ENCODE measurements at regions not wholly inside any gene's neighbourhood (a gene's known extent, or its start where the extent isn't known, plus 50 kb on each side); places are given as distances from the start of the nearest gene placed in this dataset.

DNA sequence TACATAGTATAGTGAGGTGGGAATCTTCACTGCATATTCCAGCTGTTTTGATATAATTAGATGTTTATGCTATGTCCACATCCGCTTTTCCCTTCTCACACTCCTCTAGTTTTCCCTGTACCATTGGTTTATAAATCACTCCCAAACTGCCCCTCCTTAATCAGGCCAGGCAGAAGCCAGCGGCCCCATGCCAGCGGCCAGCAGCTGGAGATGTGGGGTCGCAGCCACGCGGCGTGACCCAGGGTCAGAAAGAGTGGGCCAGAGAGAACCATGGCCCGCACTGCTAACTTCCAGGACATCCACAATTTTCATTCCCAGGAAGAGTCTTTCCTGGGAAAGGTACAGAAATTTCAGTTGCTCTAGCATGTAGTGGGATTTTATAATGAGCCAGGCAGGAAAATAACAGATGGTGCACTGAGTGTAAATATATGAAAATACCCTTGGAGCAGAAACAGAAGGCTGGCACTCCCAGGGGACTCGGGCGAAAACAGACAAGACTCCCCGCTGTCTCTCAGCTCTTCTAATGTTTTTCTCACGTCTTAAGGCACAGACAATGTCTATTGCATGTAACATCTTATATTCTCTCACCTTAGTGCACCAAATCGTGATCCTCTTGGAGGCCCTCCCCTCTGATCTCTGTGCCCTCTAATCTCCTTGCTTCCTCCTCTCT is 145.9 kb upstream of the ZFP42 start:
- no peak for FAIRE-seq
- no peaks in the 10 kb centered on the region for H4K20me1 ChIP-seq (ENCODE audit: insufficient read depth, low read length)
- DNase-seq (ENCODE audit: low spot score), result no peak
- POLR2A ChIA-PET, result no interaction called here
- H3K9me3 ChIP-seq (ENCODE audit: low read length), result no peaks in the 10 kb centered on the region
- TF ChIP-seq SRSF9 (IDR thresholded peaks at IDR 0.05; ENCODE audit: borderline replicate concordance, insufficient read depth, low read depth, low read length, poor library complexity, severe bottlenecking) (no peak), ZNF281 (CRISPR knock-in tag; IDR thresholded peaks at IDR 0.05; ENCODE audit: borderline replicate concordance) (no peak), ZNF766 (CRISPR knock-in tag; IDR thresholded peaks at IDR 0.05; ENCODE audit: borderline replicate concordance) (no peak), TFAP4 (IDR thresholded peaks at IDR 0.05; ENCODE audit: borderline replicate concordance, low read depth) (no peak), YEATS2 (CRISPR knock-in tag; IDR thresholded peaks at IDR 0.05; ENCODE audit: borderline replicate concordance) (no peak), ZNF430 (CRISPR knock-in tag; IDR thresholded peaks at IDR 0.05) (no peak), TCF12 (IDR thresholded peaks at IDR 0.05) (no peak), TCF12 (CRISPR knock-in tag; IDR thresholded peaks at IDR 0.05) (no peak), EP300 (IDR thresholded peaks at IDR 0.05; ENCODE audit: low read depth in 2 of 2, low read length in 2 of 2) (no peak), EP300 (CRISPR knock-in tag; IDR thresholded peaks at IDR 0.05; ENCODE audit: borderline replicate concordance) (no peak), KAT8 (CRISPR knock-in tag; IDR thresholded peaks at IDR 0.05) (no peak), ZNF124 (CRISPR knock-in tag; IDR thresholded peaks at IDR 0.05) (no peak), MXD1 (CRISPR knock-in tag; IDR thresholded peaks at IDR 0.05) (no peak), ZNF484 (CRISPR knock-in tag; IDR thresholded peaks at IDR 0.05; ENCODE audit: borderline replicate concordance, low read depth) (no peak), KDM3A (CRISPR knock-in tag; IDR thresholded peaks at IDR 0.05; ENCODE audit: low read depth) (no peak)
- TF ChIP-seq, protein P1, sequence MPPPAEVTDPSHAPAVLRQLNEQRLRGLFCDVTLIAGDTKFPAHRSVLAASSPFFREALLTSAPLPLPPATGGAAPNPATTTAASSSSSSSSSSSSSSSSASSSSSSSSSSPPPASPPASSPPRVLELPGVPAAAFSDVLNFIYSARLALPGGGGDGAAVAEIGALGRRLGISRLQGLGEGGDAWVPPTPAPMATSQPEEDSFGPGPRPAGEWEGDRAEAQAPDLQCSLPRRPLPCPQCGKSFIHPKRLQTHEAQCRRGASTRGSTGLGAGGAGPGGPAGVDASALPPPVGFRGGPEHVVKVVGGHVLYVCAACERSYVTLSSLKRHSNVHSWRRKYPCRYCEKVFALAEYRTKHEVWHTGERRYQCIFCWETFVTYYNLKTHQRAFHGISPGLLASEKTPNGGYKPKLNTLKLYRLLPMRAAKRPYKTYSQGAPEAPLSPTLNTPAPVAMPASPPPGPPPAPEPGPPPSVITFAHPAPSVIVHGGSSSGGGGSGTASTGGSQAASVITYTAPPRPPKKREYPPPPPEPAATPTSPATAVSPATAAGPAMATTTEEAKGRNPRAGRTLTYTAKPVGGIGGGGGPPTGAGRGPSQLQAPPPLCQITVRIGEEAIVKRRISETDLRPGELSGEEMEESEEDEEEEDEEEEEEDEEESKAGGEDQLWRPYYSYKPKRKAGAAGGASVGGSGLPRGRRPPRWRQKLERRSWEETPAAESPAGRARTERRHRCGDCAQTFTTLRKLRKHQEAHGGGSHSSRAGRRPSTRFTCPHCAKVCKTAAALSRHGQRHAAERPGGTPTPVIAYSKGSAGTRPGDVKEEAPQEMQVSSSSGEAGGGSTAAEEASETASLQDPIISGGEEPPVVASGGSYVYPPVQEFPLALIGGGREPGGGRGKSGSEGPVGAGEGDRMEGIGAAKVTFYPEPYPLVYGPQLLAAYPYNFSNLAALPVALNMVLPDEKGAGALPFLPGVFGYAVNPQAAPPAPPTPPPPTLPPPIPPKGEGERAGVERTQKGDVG (CRISPR knock-in tag; IDR thresholded peaks at IDR 0.05; ENCODE audit: borderline replicate concordance), result no peak
- no peaks in the 10 kb centered on the region for H3K4me1 ChIP-seq (ENCODE audit: insufficient read depth, low read length)
- no peak overlapping the region for H3K9ac ChIP-seq (ENCODE audit: insufficient read depth, low read depth, low read length)
- no peak for ATAC-seq
- H3K27me3 ChIP-seq (ENCODE audit: control insufficient read depth in 1 of 2, insufficient read depth in 2 of 2, low read length in 2 of 2), result no peaks in the 10 kb centered on the region
- 21% methylated on average over 13 of the region's 13 CpGs for WGBS (ENCODE audit: low lambda C conversion rate)
- H3K27ac ChIP-seq (ENCODE audit: extremely low read length, insufficient read depth, low read length), result no peak overlapping the region
- CTCF ChIA-PET (ENCODE audit: low intra/inter-chr PET ratio, low total read pairs), result no interaction called here
- BruUV-seq (replicated peaks), result no TSS peak
- intact Hi-C loops (cut with micrococcal nuclease; ENCODE audit: unreplicated experiment) (no loop called here), in situ Hi-C loops (cut with HindIII; ENCODE audit: extremely low pct_ligation_motif_present, low pct_unique_long_range_greater_than_20kb) (no loop called here)
- no peak overlapping the region for H3K4me3 ChIP-seq (replicated peaks in 1 of 3; ENCODE audit: insufficient read depth in 1 of 3, low read depth in 2 of 3, low read length in 3 of 3)
- no peaks in the 10 kb centered on the region for H3K79me2 ChIP-seq (ENCODE audit: insufficient read depth, low read length)
- no peaks in the 10 kb centered on the region for H3K36me3 ChIP-seq (replicated peaks in 1 of 2; ENCODE audit: control insufficient read depth in 1 of 2, insufficient read depth in 2 of 2, low read length in 2 of 2)
- H2AFZ ChIP-seq (ENCODE audit: low read length), result no peak overlapping the region
- H3K4me2 ChIP-seq (ENCODE audit: low read depth, low read length), result no peak overlapping the region
